ENCODE measurements at regions not wholly inside any gene's neighbourhood (a gene's known extent, or its start where the extent isn't known, plus 50 kb on each side); places are given as distances from the start of the nearest gene placed in this dataset.

GRCh38 chr22:27358096-27358870, 443.3 kb downstream of the MN1 start:
- POLR2A ChIA-PET (ENCODE audit: low non-redundant PET) = no interaction called here
- Histone ChIP-seq H3K27me3 (replicated peaks; ENCODE audit: insufficient read depth, low read depth, low read length, poor library complexity) (no peaks in the 10 kb centered on the region), H3K27ac (ENCODE audit: low read depth, low read length, poor library complexity, severe bottlenecking) (no peak overlapping the region), H3K4me3 (ENCODE audit: low read depth, low read length, poor library complexity, severe bottlenecking) (no peak overlapping the region), H3K4me1 (ENCODE audit: insufficient read depth, low read length, poor library complexity, severe bottlenecking) (no peaks in the 10 kb centered on the region), H3K36me3 (ENCODE audit: insufficient read depth, low read length, poor library complexity, severe bottlenecking) (no peaks in the 10 kb centered on the region), H3K9me3 (ENCODE audit: low read depth, low read length, poor library complexity, severe bottlenecking) (no peaks in the 10 kb centered on the region)
- no TSS peak for BruUV-seq (replicated peaks)
- DNase-seq (ENCODE audit: low spot score) = no peak
- intact Hi-C loops (cut with micrococcal nuclease; ENCODE audit: unreplicated experiment) = no loop called here
- TF ChIP-seq EZH2 (IDR thresholded peaks at IDR 0.05; ENCODE audit: borderline replicate concordance, low read depth, low read length, poor library complexity, severe bottlenecking) (no peak), CTCF (conservative IDR thresholded peaks at IDR 0.05; ENCODE audit: low read depth, low read length) (no peak)
- CTCF ChIA-PET = no interaction called here

- ChIA-PET CTCF (no interaction called here), POLR2A (ENCODE audit: low non-redundant PET) (no interaction called here)
- no TSS peak for BruUV-seq (replicated peaks)
- DNase-seq (ENCODE audit: low spot score) = no peak
- H3K9me3 ChIP-seq (ENCODE audit: low read depth, low read length, poor library complexity, severe bottlenecking) = no peaks in the 10 kb centered on the region
- no peak overlapping the region for H3K27ac ChIP-seq (ENCODE audit: low read depth, low read length, poor library complexity, severe bottlenecking)
- no peak for TF ChIP-seq EZH2 (IDR thresholded peaks at IDR 0.05; ENCODE audit: borderline replicate concordance, low read depth, low read length, poor library complexity, severe bottlenecking)
- TF ChIP-seq CTCF (conservative IDR thresholded peaks at IDR 0.05; ENCODE audit: low read depth, low read length) = no peak
- intact Hi-C loops (cut with micrococcal nuclease; ENCODE audit: unreplicated experiment) = no loop called here
- H3K36me3 ChIP-seq (ENCODE audit: insufficient read depth, low read length, poor library complexity, severe bottlenecking) = no peaks in the 10 kb centered on the region
- no peak overlapping the region for H3K4me3 ChIP-seq (ENCODE audit: low read depth, low read length, poor library complexity, severe bottlenecking)
- no peaks in the 10 kb centered on the region for H3K4me1 ChIP-seq (ENCODE audit: insufficient read depth, low read length, poor library complexity, severe bottlenecking)
- no peaks in the 10 kb centered on the region for H3K27me3 ChIP-seq (replicated peaks; ENCODE audit: insufficient read depth, low read depth, low read length, poor library complexity)
Measured at GRCh38 chr22:27370269-27370668, 431.3 kb downstream of the MN1 start.

GRCh38 chr22:27370987-27371386, 430.6 kb downstream of the MN1 start:
- Histone ChIP-seq H3K4me1 (ENCODE audit: insufficient read depth, low read length, poor library complexity, severe bottlenecking) (no peaks in the 10 kb centered on the region), H3K36me3 (ENCODE audit: insufficient read depth, low read length, poor library complexity, severe bottlenecking) (no peaks in the 10 kb centered on the region), H3K27ac (ENCODE audit: low read depth, low read length, poor library complexity, severe bottlenecking) (no peak overlapping the region), H3K9me3 (ENCODE audit: low read depth, low read length, poor library complexity, severe bottlenecking) (no peaks in the 10 kb centered on the region), H3K27me3 (replicated peaks; ENCODE audit: insufficient read depth, low read depth, low read length, poor library complexity) (no peaks in the 10 kb centered on the region), H3K4me3 (ENCODE audit: low read depth, low read length, poor library complexity, severe bottlenecking) (no peak overlapping the region)
- BruUV-seq (replicated peaks) = no TSS peak
- intact Hi-C loops (cut with micrococcal nuclease; ENCODE audit: unreplicated experiment) = no loop called here
- ChIA-PET POLR2A (ENCODE audit: low non-redundant PET) (no interaction called here), CTCF (no interaction called here)
- DNase-seq (ENCODE audit: low spot score) = no peak
- no peak for TF ChIP-seq CTCF (conservative IDR thresholded peaks at IDR 0.05; ENCODE audit: low read depth, low read length)
- no peak for TF ChIP-seq EZH2 (IDR thresholded peaks at IDR 0.05; ENCODE audit: borderline replicate concordance, low read depth, low read length, poor library complexity, severe bottlenecking)

Measured in A673 (cell line).